Bronchial epithelial cell (primary cell): ENCODE measurements at regions not wholly inside any gene's neighbourhood (a gene's known extent, or its start where the extent isn't known, plus 50 kb on each side); places are given as distances from the start of the nearest gene placed in this dataset.

Experiments used
- DNase-seq: peaks from one replicate; pipeline ENCODE4 v3.0.0-alpha.2; 2010; ENCODE audit warnings: low read depth
- FAIRE-seq: peaks from 2 replicates; lab custom pipeline; 2011; peaks lifted over from hg19 to GRCh38; lab: Jason Lieb, UNC
- H3K27me3 ChIP-seq: 2 replicates; pipeline ENCODE4 v1.5.1; 2011; ENCODE audit warnings: low read length; ENCODE audit not compliant: control insufficient read depth, insufficient read depth
- H3K36me3 ChIP-seq: 2 replicates; pipeline ENCODE4 v1.5.1; 2011; ENCODE audit warnings: low read length; ENCODE audit not compliant: control insufficient read depth, insufficient read depth
- H3K4me3 ChIP-seq: 2 replicates; pipeline ENCODE4 v1.5.1; 2011; ENCODE audit warnings: mild to moderate bottlenecking, low read depth, low read length, control low read depth
- TF ChIP-seq, protein P1 (sequence below): IDR thresholded peaks from 2 replicates; pipeline ENCODE4 v1.5.1; 2011; ENCODE audit warnings: mild to moderate bottlenecking, moderate library complexity, low read length, control low read depth, inconsistent platforms; ENCODE audit not compliant: insufficient read depth, severe bottlenecking

DNA sequence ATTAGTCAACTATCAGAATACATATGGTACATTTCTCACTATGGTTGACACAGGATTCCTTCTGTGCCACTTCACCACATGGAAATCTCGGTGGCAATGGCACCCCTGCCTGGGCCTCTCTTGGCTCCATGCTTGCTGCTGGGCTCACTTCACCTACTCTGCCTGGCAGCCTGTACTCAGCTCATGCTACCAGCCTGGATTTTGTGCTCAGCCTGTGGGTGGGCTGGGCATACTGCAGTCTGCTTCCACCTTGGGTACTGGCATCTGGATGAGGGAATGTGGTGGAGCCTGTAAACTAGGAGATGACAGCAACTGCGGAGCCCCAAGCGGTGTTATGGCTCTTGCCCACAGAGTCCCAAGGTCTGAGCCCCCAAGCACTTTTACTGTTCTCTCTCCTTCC is 604.1 kb downstream of the MTRR start:
- FAIRE-seq (no peak), DNase-seq (no peak)
- Histone ChIP-seq H3K4me3 (no peak overlapping the region), H3K27me3 (no peaks in the 10 kb centered on the region), H3K36me3 (no peaks in the 10 kb centered on the region)
- TF ChIP-seq, protein P1, sequence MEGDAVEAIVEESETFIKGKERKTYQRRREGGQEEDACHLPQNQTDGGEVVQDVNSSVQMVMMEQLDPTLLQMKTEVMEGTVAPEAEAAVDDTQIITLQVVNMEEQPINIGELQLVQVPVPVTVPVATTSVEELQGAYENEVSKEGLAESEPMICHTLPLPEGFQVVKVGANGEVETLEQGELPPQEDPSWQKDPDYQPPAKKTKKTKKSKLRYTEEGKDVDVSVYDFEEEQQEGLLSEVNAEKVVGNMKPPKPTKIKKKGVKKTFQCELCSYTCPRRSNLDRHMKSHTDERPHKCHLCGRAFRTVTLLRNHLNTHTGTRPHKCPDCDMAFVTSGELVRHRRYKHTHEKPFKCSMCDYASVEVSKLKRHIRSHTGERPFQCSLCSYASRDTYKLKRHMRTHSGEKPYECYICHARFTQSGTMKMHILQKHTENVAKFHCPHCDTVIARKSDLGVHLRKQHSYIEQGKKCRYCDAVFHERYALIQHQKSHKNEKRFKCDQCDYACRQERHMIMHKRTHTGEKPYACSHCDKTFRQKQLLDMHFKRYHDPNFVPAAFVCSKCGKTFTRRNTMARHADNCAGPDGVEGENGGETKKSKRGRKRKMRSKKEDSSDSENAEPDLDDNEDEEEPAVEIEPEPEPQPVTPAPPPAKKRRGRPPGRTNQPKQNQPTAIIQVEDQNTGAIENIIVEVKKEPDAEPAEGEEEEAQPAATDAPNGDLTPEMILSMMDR: no peak

DNA sequence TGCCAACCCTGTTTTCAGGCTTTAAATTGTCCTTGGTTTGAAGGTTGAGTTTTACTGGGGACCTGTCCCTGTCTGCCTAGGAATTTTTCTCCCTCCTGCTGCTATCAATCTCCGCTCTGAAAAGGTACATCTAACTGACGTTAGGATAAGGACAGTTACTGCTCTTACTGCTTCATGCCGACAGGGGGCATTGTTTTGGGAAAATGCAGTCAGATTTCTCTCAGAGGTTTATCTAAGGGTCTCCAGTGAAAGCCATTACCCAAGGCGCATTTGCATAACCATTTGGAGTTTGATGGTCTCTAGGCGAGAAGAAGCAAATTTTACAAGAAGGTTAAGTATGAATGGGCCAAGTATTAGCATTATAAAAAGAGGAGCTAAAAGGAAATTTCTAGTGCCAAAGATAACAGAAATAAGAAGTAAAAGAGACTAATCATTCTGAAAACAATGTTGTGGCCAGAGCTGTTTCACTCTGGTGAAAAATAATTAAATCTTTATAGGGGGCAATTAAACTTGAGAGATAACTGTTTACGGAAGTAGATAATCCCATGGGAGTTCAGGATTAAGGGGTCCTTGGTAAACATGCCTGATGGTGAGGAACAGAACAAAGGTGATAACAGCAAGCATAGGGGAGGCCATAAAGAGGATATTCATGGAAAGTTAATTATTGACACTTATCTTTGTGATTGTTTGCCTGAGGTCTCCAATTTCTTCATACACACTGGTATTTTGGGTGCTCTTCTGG is 605.0 kb downstream of the MTRR start:
- FAIRE-seq (no peak), DNase-seq (no peak)
- H3K27me3 ChIP-seq: no peaks in the 10 kb centered on the region
- TF ChIP-seq, protein P1: no peak
- no peak overlapping the region for H3K4me3 ChIP-seq
- H3K36me3 ChIP-seq: no peaks in the 10 kb centered on the region

DNA sequence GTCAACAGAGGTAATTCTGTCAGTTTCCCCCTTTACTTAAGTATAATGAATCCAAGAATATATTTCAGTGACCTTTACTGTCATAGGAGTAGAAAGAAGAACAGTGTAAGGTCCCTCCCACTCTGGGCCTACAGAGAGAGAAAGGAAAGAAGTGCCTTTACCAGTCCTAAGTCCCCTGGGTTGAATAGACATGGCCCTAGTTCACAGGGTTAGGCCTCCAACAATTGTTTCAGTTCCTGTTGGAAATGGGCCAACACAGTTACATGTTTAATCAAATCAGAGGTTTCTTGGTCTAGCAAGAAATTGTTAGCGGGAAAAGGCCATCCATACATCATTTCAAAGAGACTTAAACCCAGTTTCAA is 605.6 kb downstream of the MTRR start:
- TF ChIP-seq, protein P1: no peak
- DNase-seq: no peak
- FAIRE-seq: no peak
- H3K27me3 ChIP-seq: no peaks in the 10 kb centered on the region
- H3K4me3 ChIP-seq: no peak overlapping the region
- no peaks in the 10 kb centered on the region for H3K36me3 ChIP-seq

DNA sequence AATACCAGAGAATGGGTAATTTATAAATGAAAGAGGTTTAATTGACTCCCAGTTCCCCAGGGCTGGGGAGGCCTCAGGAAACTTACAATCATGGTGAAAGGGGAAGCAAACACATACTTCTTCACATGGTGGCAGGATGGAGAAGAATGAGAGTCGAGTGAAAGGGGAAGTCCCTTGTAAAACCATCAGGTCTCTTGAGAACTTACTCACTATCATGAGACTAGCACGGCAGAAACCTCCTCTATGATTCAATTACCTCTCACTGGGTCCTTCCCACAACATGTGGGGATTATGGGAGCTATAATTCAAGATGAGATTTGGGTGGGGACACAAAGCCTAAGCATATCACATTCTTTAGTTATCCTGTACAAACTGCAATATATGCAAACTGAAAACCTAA is 609.4 kb downstream of the MTRR start:
- FAIRE-seq (no peak), DNase-seq (no peak)
- TF ChIP-seq, protein P1: no peak
- H3K27me3 ChIP-seq: no peaks in the 10 kb centered on the region
- H3K4me3 ChIP-seq: no peak overlapping the region
- H3K36me3 ChIP-seq: no peaks in the 10 kb centered on the region

- no peaks in the 10 kb centered on the region for H3K36me3 ChIP-seq
- FAIRE-seq (no peak), DNase-seq (no peak)
- no peak overlapping the region for H3K4me3 ChIP-seq
- TF ChIP-seq, protein P1: no peak
- no peaks in the 10 kb centered on the region for H3K27me3 ChIP-seq
Measured at GRCh38 chr5:8481007-8481406, 612.1 kb downstream of the MTRR start.

GRCh38 chr5:8491254-8491653 is 622.3 kb downstream of the MTRR start:
- TF ChIP-seq, protein P1: no peak
- Histone ChIP-seq H3K4me3 (no peak overlapping the region), H3K27me3 (no peaks in the 10 kb centered on the region), H3K36me3 (no peaks in the 10 kb centered on the region)
- no peak for DNase-seq
- no peak for FAIRE-seq
